ENCODE measurements at regions not wholly inside any gene's neighbourhood (a gene's known extent, or its start where the extent isn't known, plus 50 kb on each side); places are given as distances from the start of the nearest gene placed in this dataset.

GRCh38 chr11:107276077-107276476, 181.5 kb downstream of the CWF19L2 start:
- Histone ChIP-seq H3K36me3 (replicated peaks in 1 of 2; ENCODE audit: insufficient read depth in 1 of 2, low read depth in 2 of 2) (no peaks in the 10 kb centered on the region), H3K4me3 (no peak overlapping the region), H3K9me3 (no peaks in the 10 kb centered on the region), H3K4me1 (no peaks in the 10 kb centered on the region), H3K27ac (no peak overlapping the region), H3K27me3 (no peaks in the 10 kb centered on the region)
- ATAC-seq, result no peak
- intact Hi-C loops (cut with DNase I), result no loop called here
- TF ChIP-seq CTCF (IDR thresholded peaks at IDR 0.05) (no peak), POLR2A (IDR thresholded peaks at IDR 0.05) (no peak)
- no peak for DNase-seq
- 73 to 76% methylated on average over 2 of the region's 2 CpGs for WGBS, 2 donors

- ATAC-seq, result no peak
- intact Hi-C loops (cut with DNase I), result no loop called here
- Histone ChIP-seq H3K9me3 (no peaks in the 10 kb centered on the region), H3K4me3 (no peak overlapping the region), H3K27ac (no peak overlapping the region), H3K4me1 (no peaks in the 10 kb centered on the region), H3K36me3 (replicated peaks in 1 of 2; ENCODE audit: insufficient read depth in 1 of 2, low read depth in 2 of 2) (no peaks in the 10 kb centered on the region), H3K27me3 (no peaks in the 10 kb centered on the region)
- DNase-seq, result no peak
- TF ChIP-seq CTCF (IDR thresholded peaks at IDR 0.05), result no peak
- TF ChIP-seq POLR2A (IDR thresholded peaks at IDR 0.05), result no peak
- WGBS, 2 donors, result 61 to 83% methylated on average over 1 of the region's 1 CpG
Measured at GRCh38 chr11:107275632-107276031, 182.0 kb downstream of the CWF19L2 start.

- no peaks in the 10 kb centered on the region for H3K4me1 ChIP-seq
- H3K36me3 ChIP-seq (replicated peaks in 1 of 2; ENCODE audit: insufficient read depth in 1 of 2, low read depth in 2 of 2), result no peaks in the 10 kb centered on the region
- no peaks in the 10 kb centered on the region for H3K27me3 ChIP-seq
- no peak overlapping the region for H3K27ac ChIP-seq
- TF ChIP-seq CTCF (IDR thresholded peaks at IDR 0.05), result no peak
- TF ChIP-seq POLR2A (IDR thresholded peaks at IDR 0.05), result no peak
- no peak for ATAC-seq
- intact Hi-C loops (cut with DNase I), result no loop called here
- DNase-seq, result no peak
- no peaks in the 10 kb centered on the region for H3K9me3 ChIP-seq
- no peak overlapping the region for H3K4me3 ChIP-seq
- 77 to 80% methylated on average over 4 of the region's 4 CpGs for WGBS, 2 donors
Measured at GRCh38 chr11:107274138-107274537, 183.5 kb downstream of the CWF19L2 start.

GRCh38 chr11:107272561-107272960, 185.1 kb downstream of the CWF19L2 start:
- no peaks in the 10 kb centered on the region for H3K9me3 ChIP-seq
- no peaks in the 10 kb centered on the region for H3K27me3 ChIP-seq
- H3K36me3 ChIP-seq (replicated peaks in 1 of 2; ENCODE audit: insufficient read depth in 1 of 2, low read depth in 2 of 2), result no peaks in the 10 kb centered on the region
- no peak overlapping the region for H3K4me3 ChIP-seq
- no peak for DNase-seq
- intact Hi-C loops (cut with DNase I), result no loop called here
- no peak for ATAC-seq
- WGBS, 2 donors, result 85% methylated on average over 5 of the region's 5 CpGs
- H3K4me1 ChIP-seq, result no peaks in the 10 kb centered on the region
- TF ChIP-seq POLR2A (IDR thresholded peaks at IDR 0.05) (no peak), CTCF (IDR thresholded peaks at IDR 0.05) (no peak)
- H3K27ac ChIP-seq, result no peak overlapping the region

- no peaks in the 10 kb centered on the region for H3K9me3 ChIP-seq
- H3K27ac ChIP-seq, result no peak overlapping the region
- no peaks in the 10 kb centered on the region for H3K4me1 ChIP-seq
- TF ChIP-seq POLR2A (IDR thresholded peaks at IDR 0.05), result no peak
- TF ChIP-seq CTCF (IDR thresholded peaks at IDR 0.05), result no peak
- H3K27me3 ChIP-seq, result no peaks in the 10 kb centered on the region
- no peak overlapping the region for H3K4me3 ChIP-seq
- DNase-seq (no peak), ATAC-seq (no peak)
- WGBS, 2 donors, result 87 to 91% methylated on average over 7 of the region's 7 CpGs
- no peaks in the 10 kb centered on the region for H3K36me3 ChIP-seq (replicated peaks in 1 of 2; ENCODE audit: insufficient read depth in 1 of 2, low read depth in 2 of 2)
- intact Hi-C loops (cut with DNase I), result no loop called here
Measured at GRCh38 chr11:107271425-107271824, 186.2 kb downstream of the CWF19L2 start.
